GM18909 (cell line): ENCODE measurements at regions not wholly inside any gene's neighbourhood (a gene's known extent, or its start where the extent isn't known, plus 50 kb on each side); places are given as distances from the start of the nearest gene placed in this dataset.
"Not testable (repeated sequence)": the region's sequence is repeated elsewhere in the genome, so short reads cannot be mapped to it uniquely, and the experiment has no call there.

ENCODE experiments used
- ATAC-seq: cut with Tn5 transposase; IDR thresholded peaks from one replicate; pipeline ENCODE4 v1.9.1; 2021; ENCODE audit warnings: mild to moderate bottlenecking; ENCODE audit not compliant: unreplicated experiment, poor library complexity

DNA sequence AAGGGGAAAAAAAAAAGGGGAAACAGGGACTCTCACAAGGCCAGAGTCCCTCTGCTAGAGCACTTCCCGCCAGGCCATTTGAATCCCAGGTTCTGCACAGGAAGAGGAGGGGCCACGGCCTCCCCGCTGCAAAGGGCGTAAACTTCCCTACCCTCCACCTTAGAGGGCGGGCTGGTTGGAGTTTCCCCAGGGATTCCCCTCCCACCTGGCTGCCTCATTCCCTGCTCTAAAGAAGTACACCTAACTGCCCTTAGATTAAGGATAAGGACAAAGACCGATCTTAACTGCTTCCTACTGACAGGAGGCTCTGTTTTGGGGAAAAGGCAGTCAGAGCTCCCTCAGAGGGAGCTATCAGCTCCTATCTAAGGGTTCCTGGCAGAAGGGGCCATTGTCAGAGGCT, 102.0 kb upstream of the ARMC3 start:
- no peak for ATAC-seq

DNA sequence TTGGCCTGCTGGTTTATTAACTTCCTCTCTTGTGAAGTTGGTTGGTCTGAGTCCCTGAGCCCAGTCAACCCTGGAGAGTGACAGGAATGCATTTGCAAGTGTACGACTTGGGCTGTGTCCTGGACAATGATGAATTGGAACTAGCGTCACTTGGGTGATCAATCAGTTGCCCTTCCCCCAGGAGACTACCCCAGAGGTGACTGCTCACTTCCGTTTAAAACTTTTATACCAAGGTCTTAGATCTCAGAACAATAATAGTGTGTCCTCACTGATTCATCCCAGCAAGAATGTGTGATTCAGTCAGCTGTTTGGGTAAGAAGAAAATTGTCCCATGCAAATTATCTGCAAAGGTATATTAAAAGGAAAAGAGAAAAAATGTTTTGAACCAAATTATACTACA, 102.9 kb upstream of the ARMC3 start:
- no peak for ATAC-seq

DNA sequence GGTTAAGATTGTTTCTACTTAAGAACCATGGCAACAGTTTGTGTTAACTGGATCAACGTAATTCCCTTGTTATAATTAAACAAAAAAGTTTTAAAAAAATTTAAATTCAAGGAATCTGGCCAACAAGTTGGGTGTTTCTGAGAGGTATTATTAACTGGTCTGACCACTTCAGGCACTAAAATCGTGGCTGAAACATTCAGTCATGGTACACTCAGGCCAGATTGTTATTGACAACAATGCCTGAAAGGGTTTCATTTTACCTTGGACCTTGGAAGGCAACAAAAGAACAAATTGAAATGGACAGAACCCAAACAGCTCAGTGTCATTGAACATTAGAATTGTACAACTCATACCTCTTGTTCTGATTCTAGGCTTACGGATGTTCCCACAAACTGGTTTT, 103.3 kb upstream of the ARMC3 start:
- ATAC-seq, result no peak

DNA sequence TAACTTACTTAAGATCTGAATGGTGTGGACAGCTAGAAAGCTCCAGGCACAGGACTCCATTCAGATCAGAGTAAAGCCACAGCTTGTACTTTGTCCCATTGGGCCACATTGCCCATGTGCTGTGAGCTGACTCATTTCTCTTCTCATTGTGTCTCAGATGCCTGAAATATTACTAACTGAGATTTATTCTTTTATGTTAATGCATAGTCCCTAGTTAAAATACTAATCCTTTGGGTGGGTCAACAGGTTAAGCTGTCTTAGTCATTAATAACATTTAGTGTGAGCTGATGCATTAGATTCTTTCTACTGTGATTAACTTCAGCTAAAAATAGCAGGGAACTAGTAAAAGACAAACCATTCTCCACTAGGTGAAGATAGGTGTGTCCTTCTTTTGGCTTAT, 104.7 kb upstream of the ARMC3 start:
- ATAC-seq, result peak; percentile 81

DNA sequence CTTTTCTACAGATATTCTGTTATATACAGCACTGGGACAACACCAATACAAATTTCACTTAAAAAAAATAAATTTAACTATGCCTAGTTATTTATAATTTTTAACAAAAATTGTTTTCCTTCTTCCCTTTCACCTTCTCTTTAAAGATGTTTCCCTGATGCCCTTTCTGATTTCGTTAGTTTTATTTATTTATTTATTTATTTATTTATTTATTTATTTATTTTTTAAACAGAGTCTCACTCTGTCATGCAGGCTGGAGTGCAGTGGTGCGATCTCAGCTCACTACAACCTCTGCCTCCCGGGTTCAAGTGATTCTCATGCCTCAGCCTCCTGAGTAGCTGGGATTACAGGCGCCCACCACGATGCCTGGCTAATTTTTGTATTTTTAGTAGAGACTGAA, 105.9 kb upstream of the ARMC3 start:
- ATAC-seq, result not testable (repeated sequence)

GRCh38 chr10:22821501-22821900, 106.4 kb upstream of the ARMC3 start:
- no peak for ATAC-seq

- peak; percentile 37 for ATAC-seq
Observed at GRCh38 chr10:22816298-22816653, 101.9 kb upstream of the PIP4K2A start.

DNA sequence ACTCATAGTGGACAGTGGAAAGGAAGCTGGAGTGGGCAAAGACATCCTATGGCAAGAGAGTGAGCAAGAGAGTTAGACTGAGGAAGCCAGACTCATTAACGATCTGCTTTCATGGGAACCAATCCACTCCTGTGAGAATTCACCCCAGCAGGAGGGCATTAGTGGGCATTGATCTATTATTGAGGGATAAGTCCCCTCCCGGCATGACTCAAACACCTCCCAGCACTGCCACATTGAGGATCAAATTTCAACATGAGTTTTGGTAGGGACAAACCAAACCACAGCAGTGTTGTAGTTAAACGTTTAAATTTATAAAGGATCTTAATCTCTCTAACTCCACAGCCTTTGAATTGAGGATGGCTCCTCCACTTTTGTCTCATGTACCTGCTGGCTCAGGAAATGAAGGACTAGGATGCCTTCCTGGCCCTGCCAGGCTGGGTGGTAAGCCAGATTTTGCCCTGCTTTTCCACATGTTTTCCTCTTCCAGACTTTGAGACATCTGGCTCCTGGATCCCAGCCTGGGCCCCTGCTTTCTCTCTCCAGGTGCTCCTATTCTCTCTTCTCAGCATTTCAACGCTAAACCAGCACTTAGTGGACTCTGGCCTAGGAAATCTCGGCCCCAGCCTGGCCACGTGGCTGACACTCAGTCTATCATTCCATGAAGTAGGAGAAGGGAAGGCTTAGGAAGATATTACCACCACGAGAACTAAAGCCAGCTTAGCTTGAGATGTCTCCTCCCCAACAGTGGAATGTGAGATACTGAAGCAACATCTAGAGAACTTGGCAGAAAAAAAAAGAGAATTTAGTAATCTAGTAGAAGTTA, 96.5 kb upstream of the PIP4K2A start:
- ATAC-seq, result no peak

DNA sequence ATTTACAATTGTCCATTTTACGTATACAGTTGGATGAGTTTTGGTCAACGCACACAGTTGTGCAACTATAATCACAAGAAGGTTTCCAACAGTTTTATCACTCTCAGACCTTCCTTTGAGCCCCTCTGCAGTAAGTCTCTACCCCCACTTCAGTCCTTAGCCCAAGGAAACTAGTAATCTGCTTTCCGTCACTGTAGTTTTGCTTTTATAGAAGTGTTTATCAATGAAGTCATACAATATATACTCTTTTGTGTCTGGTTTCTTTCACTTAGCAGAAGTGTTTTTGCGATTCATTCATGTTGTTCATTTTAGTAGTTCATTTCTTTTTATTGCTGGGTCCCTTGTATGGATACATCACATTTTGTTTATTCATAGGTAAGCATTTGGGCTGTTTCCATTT, 92.9 kb upstream of the PIP4K2A start:
- no peak for ATAC-seq

GRCh38 chr10:22805304-22805703, 90.9 kb upstream of the PIP4K2A start:
- ATAC-seq, result no peak

- no peak for ATAC-seq
Observed at GRCh38 chr10:22803261-22803885, 89.0 kb upstream of the PIP4K2A start.

DNA sequence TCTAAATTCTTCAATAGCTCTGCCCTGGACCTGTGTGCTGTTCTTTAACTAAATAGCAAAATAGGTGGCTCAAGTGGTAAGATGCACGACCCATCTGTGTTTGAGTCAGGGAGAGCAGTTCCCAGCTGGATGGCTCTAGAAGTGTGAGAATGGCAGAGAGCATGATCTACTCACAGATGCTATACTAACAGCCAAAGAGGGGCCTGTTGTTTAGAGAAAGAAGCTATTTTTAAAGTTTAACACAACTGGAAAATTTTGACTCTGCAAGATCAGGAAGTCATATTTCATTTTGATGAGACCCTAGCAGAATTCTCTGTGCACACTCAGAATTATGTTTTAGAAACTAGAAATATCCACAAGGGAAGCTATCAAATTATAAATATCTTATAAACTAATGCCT, 87.4 kb upstream of the PIP4K2A start:
- ATAC-seq, result no peak

- ATAC-seq, result not testable (repeated sequence)
Observed at GRCh38 chr10:22797796-22798195, 83.4 kb upstream of the PIP4K2A start.

DNA sequence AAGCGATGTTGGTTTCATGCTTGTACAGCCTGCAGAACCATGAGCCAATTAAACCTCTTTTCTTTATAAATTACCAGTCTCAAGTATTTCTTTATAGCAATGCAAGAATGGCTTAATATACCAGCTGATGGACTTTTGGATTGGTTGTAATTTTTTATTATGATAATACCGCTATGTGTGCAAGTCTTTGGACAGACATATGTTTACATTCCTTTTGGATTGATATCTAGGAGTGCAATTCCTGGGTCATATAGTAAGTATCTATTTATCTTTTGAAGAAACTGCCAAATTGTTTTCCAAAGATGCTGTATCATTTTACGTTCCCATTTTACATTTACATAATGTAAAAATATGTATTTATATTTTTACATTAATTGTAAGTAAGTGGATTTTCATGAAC, 81.2 kb upstream of the PIP4K2A start:
- ATAC-seq, result no peak

- no peak for ATAC-seq
Observed at GRCh38 chr10:22792161-22792560, 77.8 kb upstream of the PIP4K2A start.

- ATAC-seq, result no peak
Observed at GRCh38 chr10:22791665-22792064, 77.3 kb upstream of the PIP4K2A start.

DNA sequence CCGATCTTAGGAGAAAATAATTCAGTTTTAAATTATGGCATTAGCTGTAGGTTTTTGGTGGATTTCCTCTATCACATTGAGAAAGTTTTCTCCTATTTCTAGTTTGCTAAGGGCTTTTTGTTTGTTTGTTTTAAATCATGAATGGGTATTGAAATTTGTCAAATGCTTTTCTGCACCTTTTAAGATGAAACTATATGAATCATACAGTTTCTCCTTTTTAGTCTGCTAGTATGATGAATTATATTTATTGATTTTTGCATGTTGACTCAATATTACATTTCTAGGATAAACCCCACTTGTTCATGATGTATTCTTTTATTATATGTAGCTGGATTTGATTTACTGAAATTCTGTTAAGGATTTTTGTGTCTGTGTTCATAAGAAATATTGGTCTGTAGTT, 70.3 kb upstream of the PIP4K2A start:
- ATAC-seq, result no peak

DNA sequence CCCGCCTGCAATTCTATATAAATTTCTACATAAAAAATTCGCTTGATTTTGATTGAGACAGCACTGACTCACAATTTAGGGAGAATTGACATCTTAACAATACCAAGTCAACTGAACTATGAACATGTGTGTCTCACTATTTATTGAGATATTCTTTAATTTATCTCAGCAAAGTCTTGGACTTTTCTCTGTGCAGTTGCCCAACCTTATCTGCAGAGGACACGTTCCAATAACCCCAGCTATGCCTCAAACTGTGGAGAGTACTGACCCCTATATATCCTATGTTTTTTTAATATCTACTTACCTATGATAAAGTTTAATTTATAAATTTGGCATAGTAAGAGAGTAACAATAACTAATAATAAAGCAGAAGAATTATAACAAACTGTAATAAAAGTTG, 69.4 kb upstream of the PIP4K2A start:
- ATAC-seq, result no peak

- ATAC-seq, result no peak
Observed at GRCh38 chr10:22780474-22780885, 66.1 kb upstream of the PIP4K2A start.

DNA sequence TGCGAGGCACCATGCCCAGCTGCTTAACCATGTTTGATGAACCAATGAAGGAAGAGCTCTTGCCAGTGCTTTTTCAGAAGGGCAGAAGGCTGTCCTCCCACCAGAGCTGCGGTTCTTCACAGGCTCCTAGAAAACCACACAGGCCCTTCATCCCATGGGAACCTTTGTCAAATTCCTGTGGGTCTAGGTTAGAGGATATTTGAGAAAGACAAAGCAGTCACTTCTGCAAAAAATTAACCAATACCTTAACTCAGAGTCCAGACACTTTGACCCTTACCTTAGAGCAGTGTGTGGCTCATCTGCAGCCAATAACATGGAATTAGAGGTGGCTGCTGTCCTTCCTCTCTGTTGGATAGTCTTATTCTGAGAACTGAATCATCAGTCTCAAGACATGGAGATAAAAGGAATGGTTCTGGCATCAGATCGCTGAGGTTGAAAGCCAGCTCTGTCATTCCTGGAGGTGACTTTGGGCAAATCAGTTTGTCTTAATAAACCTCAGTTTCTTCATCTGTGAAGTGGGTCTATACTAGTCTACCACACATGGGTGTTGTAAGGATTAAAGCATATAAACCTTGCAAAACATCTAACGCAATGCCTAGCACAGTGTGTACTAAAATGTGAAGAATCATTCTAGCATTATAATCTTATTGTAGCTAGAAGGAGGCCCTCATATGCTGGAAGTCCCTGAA, 65.1 kb upstream of the PIP4K2A start:
- ATAC-seq, result no peak

DNA sequence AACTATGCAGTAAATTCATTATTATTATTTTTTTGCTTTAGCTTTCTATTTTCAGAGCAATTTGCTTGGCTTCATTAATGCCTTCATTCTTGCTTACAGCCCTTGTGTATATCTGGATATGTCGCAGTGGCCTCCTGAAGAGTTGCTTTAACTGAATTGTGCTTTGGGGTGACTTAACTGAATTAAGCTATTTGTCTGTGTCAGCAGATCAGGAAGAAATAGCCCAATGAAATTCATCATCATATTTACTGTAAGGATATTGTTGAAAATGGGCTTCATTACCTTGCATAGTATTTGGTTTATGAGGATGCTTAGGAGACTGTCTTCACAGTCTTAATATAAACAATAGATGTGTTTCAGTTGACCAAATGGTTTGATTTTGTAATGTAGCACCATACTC, 59.7 kb upstream of the PIP4K2A start:
- no peak for ATAC-seq

- ATAC-seq, result not testable (repeated sequence)
Observed at GRCh38 chr10:22771631-22772030, 57.3 kb upstream of the PIP4K2A start.
